ENCODE measurements at regions not wholly inside any gene's neighbourhood (a gene's known extent, or its start where the extent isn't known, plus 50 kb on each side); places are given as distances from the start of the nearest gene placed in this dataset.

DNA sequence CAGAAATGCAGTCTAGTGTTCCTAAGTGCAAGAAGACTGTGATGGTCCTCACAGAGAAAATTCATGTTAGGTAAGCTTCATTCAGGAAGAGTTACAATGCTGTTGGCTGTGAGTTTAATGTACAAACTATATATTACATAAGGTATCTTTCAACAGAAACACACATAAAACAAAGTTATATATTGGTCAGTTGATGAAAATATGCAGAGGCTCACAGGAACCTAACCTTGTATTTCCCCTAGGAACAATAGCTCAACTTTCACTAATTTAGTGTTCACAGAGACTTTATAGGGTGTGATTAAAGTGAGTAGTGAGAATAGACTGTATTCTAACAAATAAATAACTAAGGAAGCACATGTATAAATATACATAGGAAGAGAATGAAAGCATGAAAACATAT, 676.9 kb upstream of the ADGRL4 start:
- no peak for DNase-seq

DNA sequence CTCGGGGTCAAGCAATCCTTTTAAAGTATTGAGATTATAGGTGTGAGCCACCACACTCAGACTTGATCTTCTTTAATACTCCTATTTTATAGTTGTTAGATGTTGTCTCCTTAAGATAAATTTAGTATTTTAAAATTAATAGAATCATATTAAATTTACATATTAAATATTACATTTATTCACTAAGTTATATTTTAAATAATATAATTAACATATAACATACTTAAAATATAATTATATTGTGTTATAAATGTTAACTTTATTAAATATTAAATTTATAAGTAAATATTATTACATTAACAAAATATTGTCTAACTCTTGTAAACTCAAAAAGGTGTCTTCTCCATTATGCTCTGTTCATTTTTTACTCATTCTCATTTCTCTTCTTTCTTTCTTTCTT, 675.9 kb upstream of the ADGRL4 start:
- DNase-seq: no peak

DNA sequence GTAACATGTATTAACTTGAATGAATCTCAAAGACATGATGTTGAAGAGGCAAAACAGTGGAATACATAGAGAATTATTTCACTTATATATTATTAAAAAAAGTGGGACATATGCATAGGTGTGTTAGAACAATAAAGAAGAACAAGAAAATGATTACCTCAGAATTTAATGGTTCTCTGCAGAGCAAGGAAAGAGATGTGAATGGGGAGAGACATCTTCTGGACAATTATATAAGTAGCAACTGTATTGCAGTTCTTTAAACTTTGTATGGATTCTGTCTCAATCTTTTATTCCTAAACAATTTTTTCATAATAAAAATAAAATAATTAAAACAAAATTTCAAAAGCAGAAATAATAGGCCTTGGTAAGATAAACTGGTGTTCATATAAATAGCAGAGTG, 674.9 kb upstream of the ADGRL4 start:
- no peak for DNase-seq

DNA sequence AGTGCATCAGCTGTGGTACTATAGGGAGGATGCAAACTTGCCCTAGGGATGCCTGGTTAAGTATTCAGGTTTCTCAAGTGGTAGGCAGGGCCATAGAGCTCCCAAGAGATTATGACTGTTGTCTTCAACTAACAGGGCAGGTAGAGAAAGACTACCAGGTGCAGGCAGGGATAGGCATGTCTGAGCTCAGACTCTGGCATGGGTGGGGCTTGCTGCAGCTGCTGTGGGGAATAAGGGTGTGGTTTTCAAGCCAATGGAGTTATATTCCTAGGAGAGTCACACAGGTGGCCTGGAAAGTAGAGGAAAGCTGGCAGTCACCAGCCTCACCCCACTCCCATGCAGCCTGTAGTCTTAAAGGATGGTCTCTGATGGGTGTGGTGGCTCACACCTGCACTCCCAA, 673.4 kb upstream of the ADGRL4 start:
- DNase-seq: no peak

DNA sequence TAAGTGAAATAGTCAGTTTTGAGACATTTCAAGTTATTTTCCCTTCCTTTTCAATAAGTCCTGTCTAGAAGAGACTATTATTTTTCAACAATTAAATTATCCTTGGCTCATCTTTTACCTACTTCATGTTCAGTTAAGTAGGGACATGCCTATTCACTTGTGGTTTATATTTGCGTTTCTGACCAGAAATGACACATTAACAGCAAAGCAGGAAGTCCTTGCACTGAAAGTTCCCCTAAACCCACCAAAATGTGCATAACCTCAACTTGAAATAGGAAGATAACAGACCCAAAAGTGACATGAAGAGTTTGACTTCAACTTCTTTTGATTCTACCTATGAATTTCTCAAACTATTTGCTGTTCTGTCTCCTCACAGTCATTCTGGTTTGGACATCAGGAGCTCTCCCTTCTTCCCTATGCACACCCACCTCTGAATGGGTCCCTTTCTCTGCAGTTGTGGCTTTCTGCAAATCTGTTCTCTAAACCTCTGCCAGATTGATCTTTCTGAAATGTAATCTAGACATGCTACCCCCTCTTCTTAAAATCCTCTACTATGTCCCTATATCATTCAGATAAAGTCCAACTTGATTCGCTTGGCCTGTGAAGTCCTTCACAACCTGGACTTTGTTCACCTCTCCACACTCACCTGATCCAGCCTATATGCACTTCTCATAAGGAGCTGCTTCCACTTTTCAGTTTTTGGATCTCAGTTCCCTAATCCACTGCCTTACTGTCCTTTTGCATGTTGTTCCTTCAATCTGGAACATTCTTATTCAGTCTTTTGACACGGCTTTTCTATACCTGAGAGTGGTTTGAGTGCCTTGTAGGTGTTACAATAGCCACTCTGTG, 661.5 kb upstream of the ADGRL4 start:
- DNase-seq: no peak

DNA sequence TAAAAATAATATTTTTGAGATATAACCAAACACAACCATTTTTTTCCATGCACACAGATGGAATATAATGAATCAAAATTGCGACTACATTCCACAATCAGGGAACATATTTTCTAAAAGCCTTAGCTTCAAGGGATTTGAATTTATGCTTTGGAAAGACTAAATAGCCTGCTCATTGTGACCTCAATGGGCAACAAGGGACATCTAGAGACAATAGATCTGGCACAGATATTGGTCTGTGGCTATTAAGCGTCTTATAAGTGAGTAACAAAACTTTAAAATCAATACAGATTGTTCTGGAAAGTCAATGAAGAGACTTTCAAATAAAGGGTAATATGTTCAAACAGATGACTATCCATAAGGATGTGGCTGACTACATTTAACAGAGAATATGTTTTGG, 660.6 kb upstream of the ADGRL4 start:
- DNase-seq: no peak

DNA sequence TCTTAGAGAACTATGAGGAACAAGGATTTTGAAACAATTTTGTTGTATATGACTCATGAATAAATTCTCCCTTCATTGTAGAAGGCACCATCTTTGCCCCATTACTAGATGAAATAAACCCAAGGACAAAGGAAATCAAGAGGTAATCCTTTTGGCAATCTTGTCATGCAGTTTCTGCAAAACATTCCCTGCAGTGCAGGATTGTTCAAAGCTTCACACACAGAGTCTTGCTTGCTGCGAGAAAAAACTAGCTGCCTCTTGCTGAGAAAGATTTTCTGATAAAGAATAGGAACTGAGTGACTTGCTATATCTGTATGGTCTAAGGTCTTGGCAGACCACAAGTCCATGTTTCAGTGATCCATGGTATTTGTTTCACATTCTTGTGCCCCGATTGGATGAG, 657.4 kb upstream of the ADGRL4 start:
- no peak for DNase-seq

DNA sequence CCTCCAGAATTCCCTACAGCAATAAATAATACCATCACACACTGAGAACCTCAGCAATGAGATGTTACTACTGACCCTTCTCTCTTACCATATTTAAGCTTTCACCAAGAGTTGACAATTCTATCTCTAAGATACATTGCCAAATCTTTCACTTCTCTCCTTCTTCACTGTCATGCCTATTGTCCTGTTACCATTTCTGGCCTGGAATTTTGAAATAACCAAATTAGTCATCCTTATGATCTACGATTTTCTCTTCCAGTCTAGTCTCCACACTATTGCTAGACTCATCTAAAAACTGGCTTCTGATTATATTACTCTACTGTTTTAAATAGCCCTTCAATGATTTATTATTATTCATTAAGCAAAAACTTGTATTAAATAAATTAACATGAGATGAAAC, 656.1 kb upstream of the ADGRL4 start:
- no peak for DNase-seq

DNA sequence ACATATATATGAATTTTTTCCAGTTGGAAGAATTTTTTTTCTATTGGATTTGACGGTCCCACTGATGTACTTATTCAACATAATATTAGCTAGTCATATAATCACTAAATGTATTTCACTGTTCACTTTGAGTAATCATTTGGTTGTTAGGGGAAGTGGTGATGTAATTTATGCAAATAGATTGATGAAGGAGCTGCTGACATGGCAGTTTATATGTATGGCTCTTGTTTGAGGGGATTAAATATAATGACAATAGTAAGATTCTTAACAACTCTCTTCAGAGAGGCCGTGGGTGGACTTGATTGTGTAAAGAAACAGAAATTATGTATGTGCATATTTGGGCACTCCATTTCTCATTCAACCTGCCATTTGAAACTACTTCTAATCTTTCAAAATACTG, 653.6 kb upstream of the ADGRL4 start:
- no peak for DNase-seq

DNA sequence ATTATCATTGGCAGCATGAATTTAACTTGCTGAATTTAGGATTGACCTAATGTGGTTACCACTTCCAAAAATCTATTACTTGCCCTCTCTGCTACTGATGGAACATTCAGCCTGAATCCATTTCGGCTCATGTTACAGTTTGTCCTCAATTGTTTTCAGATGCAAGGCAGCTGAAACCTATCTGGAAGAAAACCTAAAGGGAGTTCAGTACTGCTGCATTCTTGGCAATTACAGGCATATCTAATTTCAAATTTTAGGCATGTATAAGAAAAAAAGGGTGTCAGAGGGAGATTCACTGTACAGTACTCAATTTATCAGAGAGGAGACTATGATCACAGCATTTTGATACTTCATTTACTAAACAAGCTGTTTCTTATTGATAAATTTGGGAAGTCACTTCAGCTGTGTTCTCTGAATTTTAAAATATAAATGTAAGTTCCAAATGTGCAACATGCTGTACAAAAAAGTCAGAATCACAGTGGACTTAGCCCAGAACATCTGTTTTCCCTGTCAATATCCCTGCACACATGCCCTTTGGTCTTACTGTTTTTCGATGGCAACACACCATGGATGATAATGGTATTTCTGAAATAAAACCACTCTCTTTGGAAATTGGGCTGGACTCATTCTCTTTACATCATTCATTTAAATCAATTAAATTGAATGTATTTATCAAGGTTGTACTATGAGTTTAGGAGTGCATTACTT, 651.6 kb upstream of the ADGRL4 start:
- DNase-seq: no peak

DNA sequence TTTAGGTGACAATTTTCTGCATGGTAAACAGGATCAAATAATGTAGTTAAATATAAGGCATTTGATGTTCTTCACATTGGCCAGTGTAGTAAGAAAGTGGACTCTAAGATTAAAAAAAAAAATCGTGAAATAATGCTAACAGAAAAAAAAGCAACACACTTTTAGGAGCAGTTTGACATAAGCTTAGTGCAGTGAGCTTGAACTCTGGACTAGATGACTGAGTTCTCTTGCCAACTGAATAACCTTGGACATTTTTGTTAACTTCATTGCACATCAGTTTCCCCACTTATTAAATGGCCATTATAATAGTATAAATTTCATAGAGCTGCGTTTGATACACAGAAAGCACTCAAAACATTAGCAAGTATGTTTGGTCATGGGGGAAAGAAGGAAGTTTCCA, 649.3 kb upstream of the ADGRL4 start:
- DNase-seq: no peak

DNA sequence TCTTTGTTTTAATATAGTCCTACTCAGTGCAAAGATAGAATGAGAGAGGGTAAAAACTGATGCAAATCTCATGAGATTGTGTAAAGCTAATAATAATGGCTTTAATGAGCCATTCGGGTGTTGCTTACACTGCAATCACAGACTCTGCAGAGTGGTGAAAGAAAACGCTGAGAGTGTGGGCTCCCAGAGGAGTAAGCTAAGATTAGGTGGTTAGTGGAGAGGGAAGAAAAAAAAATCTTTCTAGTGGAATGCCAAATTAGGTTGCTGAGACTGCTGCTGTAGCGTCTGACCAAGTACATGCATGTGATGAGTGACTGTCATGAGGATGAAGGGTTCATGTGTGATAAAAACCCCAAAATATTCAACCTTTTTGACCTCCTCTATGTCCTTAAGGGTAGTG, 645.9 kb upstream of the ADGRL4 start:
- DNase-seq: no peak

DNA sequence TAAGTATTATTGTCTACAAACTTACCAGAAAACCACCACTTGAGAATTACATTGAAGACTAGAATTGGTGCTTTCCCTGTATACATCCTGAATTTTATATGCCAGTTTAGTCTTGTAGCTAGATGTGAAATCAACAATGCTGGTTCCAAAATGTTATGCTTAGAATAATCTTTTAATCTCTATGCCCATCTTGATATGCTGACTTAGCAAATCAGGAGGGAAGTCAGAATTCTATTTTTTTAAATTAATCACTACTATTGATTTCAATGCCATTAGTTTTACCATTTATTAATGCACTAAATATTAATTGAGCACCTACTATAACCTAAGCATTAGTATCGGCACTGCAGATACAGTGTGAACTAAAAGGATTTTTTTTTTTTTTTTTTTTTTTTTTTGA, 641.6 kb upstream of the ADGRL4 start:
- no peak for DNase-seq

DNA sequence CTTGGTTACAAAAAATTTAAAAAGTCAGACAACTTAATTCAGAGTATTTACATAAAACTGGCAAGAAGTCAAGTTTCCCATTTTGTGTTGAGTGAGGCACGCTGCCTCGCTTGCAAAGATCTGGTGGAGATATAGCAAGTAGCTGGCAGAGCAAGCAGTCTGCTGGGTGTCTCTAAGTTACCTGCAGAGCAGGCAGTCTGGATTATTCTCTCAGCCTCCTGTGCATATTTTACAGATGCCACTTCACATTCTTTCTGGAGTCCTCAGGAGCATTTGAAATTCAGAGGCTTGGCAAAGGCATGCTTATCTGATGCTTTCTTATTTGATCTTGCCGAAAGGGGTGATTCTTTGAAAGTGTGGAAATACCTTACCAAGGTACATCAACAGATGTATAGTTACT, 640.4 kb upstream of the ADGRL4 start:
- no peak for DNase-seq

DNA sequence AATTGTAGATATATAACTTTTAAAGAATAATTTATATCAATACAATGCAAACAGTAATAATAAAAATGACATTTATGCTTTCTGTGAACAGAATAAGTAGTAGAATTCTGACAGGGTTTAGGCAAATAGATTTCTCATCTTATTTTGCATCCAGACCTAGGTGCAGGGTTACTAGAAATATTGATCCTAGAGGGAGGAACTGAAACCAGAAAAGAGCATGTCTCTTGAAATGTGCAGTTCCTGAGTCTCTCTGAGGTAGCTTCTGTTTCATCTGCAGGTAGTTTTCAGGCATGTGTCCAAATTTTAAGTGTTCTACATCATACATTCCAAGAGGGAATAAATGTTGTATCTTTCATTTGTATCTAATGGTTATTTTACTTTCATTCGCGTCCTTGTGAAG, 631.9 kb upstream of the ADGRL4 start:
- DNase-seq: no peak

DNA sequence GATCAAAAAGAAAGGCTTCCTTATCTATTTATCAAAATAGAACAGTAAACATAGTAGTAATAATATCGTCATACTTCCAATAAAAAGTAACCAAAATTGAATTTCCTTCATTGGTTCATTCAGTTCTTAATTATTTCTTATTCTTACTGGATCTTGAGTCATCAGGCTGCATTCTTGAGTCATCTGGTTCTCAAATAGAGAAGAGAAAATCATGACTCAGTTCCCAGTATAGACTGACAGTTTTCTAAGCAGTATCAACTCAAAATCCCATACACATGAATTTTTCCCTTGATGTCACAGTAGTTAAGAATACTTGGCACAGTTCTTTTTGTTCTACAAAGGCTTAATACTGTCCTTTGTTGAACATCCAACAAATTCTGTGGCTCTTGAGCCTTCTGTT, 626.9 kb upstream of the ADGRL4 start:
- DNase-seq: no peak

DNA sequence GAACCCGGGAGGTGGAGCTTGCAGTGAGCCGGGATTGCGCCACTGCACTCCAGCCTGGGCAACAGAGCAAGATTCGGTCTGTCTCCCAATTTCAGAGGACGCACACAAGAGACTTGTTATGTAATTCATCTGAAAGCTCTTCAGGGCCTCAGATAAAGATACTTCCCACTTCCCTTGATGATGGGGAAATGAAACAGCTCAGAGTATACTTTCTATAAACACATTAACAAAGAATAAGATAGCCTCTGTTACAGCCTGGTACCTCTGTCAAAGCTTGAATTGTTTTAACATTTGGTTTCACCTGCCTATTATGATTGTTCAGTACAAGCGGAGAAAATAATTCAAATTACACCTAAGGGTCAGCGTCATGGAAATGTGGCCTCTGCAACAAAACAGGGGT, 622.9 kb upstream of the ADGRL4 start:
- DNase-seq: no peak

DNA sequence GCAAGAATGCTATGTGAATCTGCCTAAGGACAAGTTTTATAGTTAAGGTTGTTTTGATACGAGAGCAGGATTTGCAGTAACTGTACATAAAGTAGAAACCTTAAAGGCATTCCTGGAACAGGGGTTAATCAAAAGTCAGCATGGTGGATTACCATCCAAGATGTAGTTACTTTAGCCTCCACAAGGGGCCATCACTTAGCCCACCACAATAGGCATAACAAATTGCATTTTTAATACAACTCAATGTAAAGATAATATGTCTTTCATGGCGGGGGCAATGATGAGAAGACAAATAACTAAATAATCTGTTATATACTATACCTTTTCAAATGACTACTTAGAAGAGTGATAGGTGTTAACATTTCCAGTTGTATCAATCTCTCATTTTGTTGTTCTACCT, 611.2 kb upstream of the ADGRL4 start:
- DNase-seq: no peak

DNA sequence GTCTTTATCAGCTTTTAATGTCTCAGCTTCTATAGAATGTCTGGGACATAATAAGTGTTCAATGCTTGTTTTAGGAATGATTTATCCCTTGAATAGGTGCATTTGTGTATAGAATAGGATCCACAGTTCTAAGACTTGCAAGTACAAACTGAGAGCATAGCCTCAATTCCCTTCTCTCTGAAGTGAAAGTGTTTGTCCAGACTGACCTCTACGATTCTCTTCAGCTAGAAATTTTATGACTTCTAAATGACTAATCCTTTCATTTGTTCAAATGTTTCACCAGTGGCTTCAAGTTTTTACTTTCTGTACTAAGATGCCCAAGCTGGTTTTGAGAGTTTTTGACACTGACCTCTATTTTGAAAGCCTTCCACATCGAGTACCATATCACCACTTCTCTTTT, 608.2 kb upstream of the ADGRL4 start:
- no peak for DNase-seq

DNA sequence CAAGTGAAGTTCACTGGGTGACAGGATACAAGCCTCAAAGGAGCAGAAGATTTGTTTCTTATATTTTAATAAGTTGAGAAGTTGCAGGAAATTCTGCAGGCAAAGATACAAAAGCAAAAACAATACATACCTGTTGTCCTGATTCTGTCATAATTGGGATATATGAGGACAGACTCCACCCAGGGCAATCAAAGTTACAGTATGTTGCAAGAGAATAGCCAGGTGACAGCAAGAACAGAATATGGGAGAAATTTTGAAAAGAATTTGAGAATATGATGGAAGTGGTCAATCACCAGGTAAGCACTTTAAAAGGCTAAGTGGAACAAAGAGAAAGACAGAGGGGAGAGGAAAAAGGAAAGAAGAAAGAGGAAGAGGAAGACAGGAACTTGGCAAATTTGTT, 607.6 kb upstream of the ADGRL4 start:
- DNase-seq: no peak

DNA sequence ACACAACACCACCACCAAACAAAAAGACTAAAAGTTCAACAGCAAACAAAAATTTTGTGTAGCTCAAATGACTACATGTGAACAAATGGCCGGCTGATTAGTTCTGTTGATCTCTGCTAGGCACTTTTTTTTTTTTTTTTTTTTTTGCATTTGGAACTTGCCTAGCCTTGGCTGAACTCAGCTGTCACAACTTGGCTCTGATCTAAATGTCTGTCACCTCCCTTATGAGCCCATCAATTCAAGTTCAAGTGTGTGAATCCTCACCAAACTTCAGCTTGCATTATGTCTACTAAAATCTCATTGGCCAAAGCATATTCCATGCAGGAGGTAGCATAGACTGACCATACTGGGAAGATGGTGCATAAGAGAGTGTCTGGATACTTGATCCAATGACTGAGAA, 606.5 kb upstream of the ADGRL4 start:
- no peak for DNase-seq

DNA sequence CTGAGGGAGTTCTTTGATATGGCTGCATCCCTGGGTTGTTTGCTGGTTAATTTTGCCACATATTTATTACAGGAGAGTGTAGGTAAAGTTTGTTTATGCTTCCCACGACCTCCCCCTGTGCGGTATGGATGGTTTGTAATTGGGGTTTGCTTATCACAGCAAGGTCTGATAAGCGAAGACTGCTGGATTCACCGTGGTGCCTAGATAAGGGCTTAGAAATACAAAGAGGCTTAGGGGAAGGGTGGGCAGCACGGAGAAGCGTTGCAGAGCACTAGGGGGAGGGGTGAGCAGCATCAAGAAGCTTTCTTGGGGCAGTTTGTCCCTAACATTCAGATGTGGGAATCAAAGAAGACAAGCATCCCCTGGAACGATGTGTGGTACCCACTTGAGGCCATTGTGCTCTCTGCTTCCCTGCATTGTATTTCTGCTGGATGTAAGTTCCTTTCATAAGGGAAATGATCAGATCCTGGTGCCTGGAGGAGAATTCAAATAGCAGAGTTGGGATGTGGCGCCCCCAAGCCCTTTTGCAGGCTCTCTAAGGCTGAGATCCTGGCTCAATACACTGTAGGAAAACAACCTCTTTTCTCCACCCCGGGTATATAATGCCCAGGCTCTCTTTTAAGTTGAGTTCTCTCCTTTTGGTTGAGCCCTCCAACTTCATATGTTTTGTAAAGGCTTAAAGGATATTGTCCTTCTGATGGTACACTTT, 598.1 kb upstream of the ADGRL4 start:
- no peak for DNase-seq

DNA sequence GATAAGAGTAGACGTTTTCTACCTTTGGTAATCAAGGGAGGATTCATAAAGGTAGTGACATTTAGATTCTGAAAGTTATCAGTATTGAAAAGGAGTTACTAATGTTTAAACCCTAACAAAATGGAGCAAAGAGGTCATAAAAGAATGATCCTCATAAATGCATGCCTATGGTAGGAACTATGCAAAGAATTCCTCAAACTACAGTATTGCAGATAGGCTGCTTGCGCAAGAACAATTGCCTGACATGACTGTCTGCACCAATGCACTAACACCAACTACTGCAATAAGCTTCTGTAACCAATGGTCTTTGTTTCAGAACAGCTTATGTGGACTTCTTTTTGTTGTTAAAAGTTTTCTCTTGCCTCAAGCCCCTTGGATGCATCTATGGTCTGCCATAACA, 597.3 kb upstream of the ADGRL4 start:
- no peak for DNase-seq

DNA sequence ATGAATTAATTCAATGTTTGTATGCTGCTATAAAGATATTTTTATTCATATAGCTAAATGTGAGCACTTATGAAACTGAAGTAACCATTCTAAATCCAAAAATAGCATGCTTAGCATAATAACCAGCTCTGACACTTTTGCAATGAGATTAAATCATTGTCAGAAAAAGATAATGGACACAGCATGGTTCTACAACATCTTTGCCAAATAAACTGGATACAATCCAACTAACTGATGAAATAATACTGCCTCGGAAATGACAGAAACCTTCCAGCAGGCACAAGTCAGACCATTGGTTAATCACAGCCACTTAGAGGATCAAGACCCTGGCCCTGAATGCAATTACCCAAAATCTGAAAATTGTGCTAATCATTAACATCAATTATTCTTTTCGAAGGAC, 592.7 kb upstream of the ADGRL4 start:
- no peak for DNase-seq

Measured in suppressor macrophage treated with lipopolysaccharide for 4 hours (primary cell).